HepG2 (cell line): ENCODE measurements at regions not wholly inside any gene's neighbourhood (a gene's known extent, or its start where the extent isn't known, plus 50 kb on each side); places are given as distances from the start of the nearest gene placed in this dataset.
A peak's percentile ranks its signal among the peaks of the same experiment; 100 is the strongest.

Experiments
- ATAC-seq: fragments of 200-7000 bp; cut with Tn5 transposase; 3 replicates; pipeline ENCODE4 v1.9.1; 2020; ENCODE audit warnings: mild to moderate bottlenecking, moderate library complexity
- BruUV-seq: library from RNA; stranded (reverse); fragments of 400-500 nt; replicated peaks from 2 replicates; lab custom pipeline; 2021; lab: Mats Ljungman, UMichigan
- CTCF ChIA-PET: fragments of 300-600 bp; formaldehyde crosslinking; extraction: SDS; loops from one replicate; lab custom pipeline; 2021; ENCODE audit warnings: low total read pairs, inconsistent platforms, low intra/inter-chr PET ratio; lab: Yijun Ruan, JAX
- POLR2A ChIA-PET: fragments of 350-600 bp; sonication (Branson Sonifier 250); formaldehyde crosslinking; loops from one replicate; lab custom pipeline; 2020; ENCODE audit warnings: antibody characterized with exemption, inconsistent platforms; lab: Yijun Ruan, JAX
- DNase-seq: peaks from one replicate; pipeline ENCODE4 v3.0.0-alpha.2; 2015; ENCODE audit warnings: low spot score
- FAIRE-seq: peaks from 3 replicates; lab custom pipeline; 2011; peaks lifted over from hg19 to GRCh38; lab: Jason Lieb, UNC
- H2AFZ ChIP-seq: one replicate; pipeline ENCODE4 v1.6.1; 2011; ENCODE audit warnings: low read length, inconsistent platforms
- H3K27ac ChIP-seq: fragments of 300-600 bp; 3 replicates; pipeline ENCODE4 v1.8.0; 2011; ENCODE audit warnings: mixed run types, mild to moderate bottlenecking, mixed read lengths, low read length, inconsistent platforms; ENCODE audit not compliant: insufficient read depth; ENCODE audit errors: extremely low read length
- H3K27me3 ChIP-seq, 2 experiments: fragments of 200-600 bp in 1 of 2; 2 replicates in 1 of 2; 3 replicates in 1 of 2; pipeline versions ENCODE4 v1.6.0 to v1.8.0; 2011; ENCODE audit warnings: low read length in 2 of 2, mild to moderate bottlenecking in 2 of 2, moderate library complexity in 2 of 2, inconsistent platforms in 1 of 2; ENCODE audit not compliant: insufficient read depth in 2 of 2, control insufficient read depth in 1 of 2
- H3K36me3 ChIP-seq, 2 experiments: fragments of 200-600 bp in 1 of 2; replicated peaks in 1 of 2; 2 replicates in 1 of 2; 3 replicates in 1 of 2; pipeline versions ENCODE4 v1.5.1 to v1.8.0; 2011; ENCODE audit warnings: low read length in 2 of 2, inconsistent platforms in 1 of 2; ENCODE audit not compliant: insufficient read depth in 2 of 2, control insufficient read depth in 1 of 2
- H3K4me1 ChIP-seq: 2 replicates; pipeline ENCODE4 v1.5.1; 2012; ENCODE audit warnings: low read length, inconsistent platforms; ENCODE audit not compliant: insufficient read depth
- H3K4me2 ChIP-seq: 2 replicates; pipeline ENCODE4 v1.6.0; 2011; ENCODE audit warnings: low read depth, low read length, inconsistent platforms
- H3K4me3 ChIP-seq, 3 experiments: fragments of 200-600 bp in 1 of 3; sonication (generic), shearing (Covaris generic) in 1 of 3; replicated peaks in 1 of 3; 2 replicates each; pipeline ENCODE4 v1.5.1; 2011 to 2016; ENCODE audit warnings: low read length in 3 of 3, inconsistent platforms in 2 of 3, low read depth in 2 of 3, mild to moderate bottlenecking in 2 of 3, control low read depth in 1 of 3, mixed read lengths in 1 of 3; ENCODE audit not compliant: insufficient read depth in 1 of 3
- H3K79me2 ChIP-seq: one replicate; pipeline ENCODE4 v1.6.1; 2011; ENCODE audit warnings: low read length, inconsistent platforms; ENCODE audit not compliant: insufficient read depth
- H3K9ac ChIP-seq: 2 replicates; pipeline ENCODE4 v1.6.0; 2011; ENCODE audit warnings: mild to moderate bottlenecking, low read depth, low read length, inconsistent platforms; ENCODE audit not compliant: insufficient read depth
- H3K9me3 ChIP-seq: 2 replicates; pipeline ENCODE4 v1.5.1; 2012; ENCODE audit warnings: mild to moderate bottlenecking, low read length
- H4K20me1 ChIP-seq: 2 replicates; pipeline ENCODE4 v1.6.0; 2011; ENCODE audit warnings: inconsistent platforms, mild to moderate bottlenecking, low read length, moderate library complexity; ENCODE audit not compliant: insufficient read depth
- DRAP1 ChIP-seq: IDR thresholded peaks from 2 replicates; pipeline ENCODE4 v1.6.1; 2016; ENCODE audit warnings: missing genetic modification reagents, missing compliant biosample characterization
- HIVEP1 ChIP-seq: sonication (generic); formaldehyde crosslinking; IDR thresholded peaks from 2 replicates; pipeline ENCODE4 v1.4.0; 2020; ENCODE audit warnings: mild to moderate bottlenecking, missing genetic modification reagents
- HNRNPUL1 ChIP-seq: fragments of 200-400 bp; formaldehyde crosslinking; IDR thresholded peaks from 2 replicates; pipeline ENCODE4 v1.6.1; 2017; ENCODE audit warnings: low read depth, mild to moderate bottlenecking, low read length, moderate library complexity
- LBX2 ChIP-seq: sonication (generic); formaldehyde crosslinking; IDR thresholded peaks from 2 replicates; pipeline ENCODE4 v1.5.0; 2020; ENCODE audit warnings: missing genetic modification reagents, mild to moderate bottlenecking, borderline replicate concordance
- MAF1 ChIP-seq: sonication (generic); formaldehyde crosslinking; IDR thresholded peaks from 2 replicates; pipeline ENCODE4 v1.5.0; 2020; ENCODE audit warnings: missing genetic modification reagents, borderline replicate concordance
- MAFF ChIP-seq: IDR thresholded peaks from 2 replicates; pipeline ENCODE4 v1.6.1; 2011; ENCODE audit warnings: low read depth, low read length, improper control_type of control experiment
- MAFK ChIP-seq, 2 experiments: IDR thresholded peaks in 1 of 2; conservative IDR thresholded peaks in 1 of 2; 2 replicates each; pipeline ENCODE4 v1.6.1; 2011; ENCODE audit warnings: improper control_type of control experiment in 2 of 2, low read length in 2 of 2
- STAT5B ChIP-seq: sonication (generic); formaldehyde crosslinking; IDR thresholded peaks from 2 replicates; pipeline ENCODE4 v1.4.0; 2020; ENCODE audit warnings: missing genetic modification reagents
- ZNF33B ChIP-seq: sonication (generic); formaldehyde crosslinking; IDR thresholded peaks from 2 replicates; pipeline ENCODE4 v1.5.1; 2020; ENCODE audit warnings: mild to moderate bottlenecking, missing genetic modification reagents
- ZNF543 ChIP-seq: sonication (generic); formaldehyde crosslinking; IDR thresholded peaks from 2 replicates; pipeline ENCODE4 v1.4.0; 2020; ENCODE audit warnings: mild to moderate bottlenecking, missing genetic modification reagents
- ZNF556 ChIP-seq: sonication (generic); formaldehyde crosslinking; IDR thresholded peaks from 2 replicates; pipeline ENCODE4 v1.4.0; 2020; ENCODE audit warnings: mild to moderate bottlenecking, missing genetic modification reagents, borderline replicate concordance
- WGBS: methylation state at CpG from one replicate; pipeline ENCODE4 v1.1.6; 2017; ENCODE audit warnings: low lambda C conversion rate; 5-methylcytosine and 5-hydroxymethylcytosine counted together
- in situ Hi-C: cut with HindIII; loops from 2 replicates; pipeline ENCODE4 v1.10.0; 2017; ENCODE audit warnings: low pct_unique_long_range_greater_than_20kb; ENCODE audit not compliant: extremely low pct_ligation_motif_present
- intact Hi-C: fragments of 100-400 bp; cut with micrococcal nuclease; formaldehyde crosslinking; loops from one replicate; pipeline ENCODE4 v1.10.0; 2022; ENCODE audit not compliant: unreplicated experiment

- Histone ChIP-seq H2AFZ (no peak overlapping the region), H3K79me2 (no peaks in the 10 kb centered on the region), H3K4me1 (no peaks in the 10 kb centered on the region), H3K9me3 (peaks cover 33% of the 10 kb centered on the region; the same call in 1 of the 2 replicates), H3K27ac (no peak overlapping the region), H3K36me3 (no peaks in the 10 kb centered on the region), H3K4me3 (no peak overlapping the region), H4K20me1 (no peaks in the 10 kb centered on the region), H3K9ac (no peak overlapping the region), H3K27me3 (no peaks in the 10 kb centered on the region), H3K4me2 (no peak overlapping the region)
- ATAC-seq, result no peak
- ChIA-PET CTCF (no interaction called here), POLR2A (no interaction called here)
- TF ChIP-seq ZNF556 (CRISPR knock-in tag), result no peak
- TF ChIP-seq ZNF33B (CRISPR knock-in tag), result no peak
- TF ChIP-seq HNRNPUL1, result no peak
- no peak for TF ChIP-seq ZNF543
- no peak for TF ChIP-seq MAF1
- WGBS, result 23% methylated on average over 5 of the region's 5 CpGs
- in situ Hi-C loops, result no loop called here
- no peak for DNase-seq
- BruUV-seq, result no TSS peak
- intact Hi-C loops, result no loop called here
- no peak for FAIRE-seq
Measured at GRCh38 chr5:160935776-160936175, 83.8 kb upstream of the ATP10B start.

GRCh38 chr5:160931283-160931682 lies 79.3 kb upstream of the ATP10B start:
- DNase-seq (no peak), ATAC-seq (no peak)
- in situ Hi-C loops, result no loop called here
- Histone ChIP-seq H3K4me2 (no peak overlapping the region), H2AFZ (no peak overlapping the region), H3K4me3 (no peak overlapping the region)
- CTCF ChIA-PET, result no interaction called here
- 46% methylated on average over 2 of the region's 2 CpGs for WGBS
- no peak for TF ChIP-seq STAT5B
- no peak for TF ChIP-seq DRAP1 (CRISPR knock-in tag)
- TF ChIP-seq MAFK (conservative IDR thresholded peaks at IDR 0.05 in 1 of 2, IDR thresholded peaks at IDR 0.05 in 1 of 2; ENCODE audit: low read length in 2 of 2), result peak; percentile 6 to 56; a peak in 2 of 4 replicates
- TF ChIP-seq HIVEP1, result no peak
- TF ChIP-seq LBX2 (CRISPR knock-in tag), result no peak
- 0 out of 2 replicates have a peak, but pooled peaks have one; percentile 1 for TF ChIP-seq MAFF
- TF ChIP-seq, all 625 proteins: peak for 2
- no peak for FAIRE-seq
- Histone ChIP-seq H3K27me3 (no peaks in the 10 kb centered on the region), H4K20me1 (no peaks in the 10 kb centered on the region), H3K79me2 (no peaks in the 10 kb centered on the region), H3K9me3 (peaks cover 21% of the 10 kb centered on the region; the same call in 1 of the 2 replicates), H3K36me3 (no peaks in the 10 kb centered on the region), H3K9ac (no peak overlapping the region), H3K4me1 (no peaks in the 10 kb centered on the region), H3K27ac (no peak overlapping the region)
- POLR2A ChIA-PET, result no interaction called here
- BruUV-seq, result no TSS peak
- intact Hi-C loops, result no loop called here
